OCI-LY7 (cell line): ENCODE measurements at regions not wholly inside any gene's neighbourhood (a gene's known extent, or its start where the extent isn't known, plus 50 kb on each side); places are given as distances from the start of the nearest gene placed in this dataset.

ENCODE experiments used
- BruUV-seq: library from RNA; stranded (reverse); fragments of 400-500 nt; replicated peaks from 2 replicates; lab custom pipeline; 2021; lab: Mats Ljungman, UMichigan
- CTCF ChIA-PET: fragments of 300-600 bp; sonication (Branson Sonifier 250); formaldehyde crosslinking; loops from one replicate; lab custom pipeline; 2022; ENCODE audit warnings: antibody characterized with exemption; ENCODE audit not compliant: unreplicated experiment; lab: Charles Lee
- POLR2A ChIA-PET: fragments of 300-600 bp; sonication (Branson Sonifier 250); formaldehyde crosslinking; loops from one replicate; lab custom pipeline; 2022; ENCODE audit warnings: antibody characterized with exemption; lab: Charles Lee
- DNase-seq: peaks from one replicate; pipeline ENCODE4 v3.0.0-alpha.2; 2015; ENCODE audit warnings: low spot score
- H2AFZ ChIP-seq: fragments of 200-600 bp; sonication (generic), shearing (Covaris generic); 2 replicates; pipeline ENCODE4 v1.6.1; 2014; ENCODE audit warnings: mild to moderate bottlenecking, antibody characterized with exemption, low read length, moderate library complexity
- H3K27ac ChIP-seq: fragments of 200-600 bp; sonication (generic); 2 replicates; pipeline ENCODE4 v1.5.1; 2014; ENCODE audit warnings: mixed run types, low read depth, mild to moderate bottlenecking, moderate library complexity, low read length, inconsistent platforms; ENCODE audit not compliant: poor library complexity, severe bottlenecking
- H3K36me3 ChIP-seq: fragments of 200-600 bp; sonication (generic); 2 replicates; pipeline ENCODE4 v1.6.1; 2014; ENCODE audit warnings: mild to moderate bottlenecking, antibody characterized with exemption, low read length, moderate library complexity, mixed read lengths; ENCODE audit not compliant: insufficient read depth
- H3K4me1 ChIP-seq: fragments of 200-600 bp; sonication (generic); 2 replicates; pipeline ENCODE4 v1.5.1; 2014; ENCODE audit warnings: mild to moderate bottlenecking, low read length; ENCODE audit not compliant: insufficient read depth, poor library complexity, severe bottlenecking
- H3K4me2 ChIP-seq: fragments of 200-600 bp; sonication (generic); 2 replicates; pipeline ENCODE4 v1.6.1; 2014; ENCODE audit warnings: mild to moderate bottlenecking, low read length
- H3K4me3 ChIP-seq: fragments of 200-600 bp; sonication (generic); 2 replicates; pipeline ENCODE4 v1.5.1; 2014; ENCODE audit warnings: mild to moderate bottlenecking, low read depth, low read length; ENCODE audit not compliant: poor library complexity, severe bottlenecking
- H3K79me2 ChIP-seq: fragments of 200-600 bp; sonication (generic); 2 replicates; pipeline ENCODE4 v1.6.1; 2016; ENCODE audit warnings: low read depth, mild to moderate bottlenecking, low read length, moderate library complexity, mixed read lengths; ENCODE audit not compliant: insufficient read depth
- H3K9me2 ChIP-seq: fragments of 200-600 bp; sonication (generic); 2 replicates; pipeline ENCODE4 v1.6.1; 2016; ENCODE audit warnings: mild to moderate bottlenecking, low read length, mixed read lengths; ENCODE audit not compliant: insufficient read depth
- H3K9me3 ChIP-seq: fragments of 200-600 bp; sonication (generic); 2 replicates; pipeline ENCODE4 v1.6.1; 2014; ENCODE audit warnings: mild to moderate bottlenecking, mixed run types, low read length, mixed read lengths
- H4K20me1 ChIP-seq: fragments of 200-600 bp; sonication (generic); 2 replicates; pipeline ENCODE4 v1.6.1; 2014; ENCODE audit warnings: mild to moderate bottlenecking, antibody characterized with exemption, low read length, moderate library complexity, mixed read lengths; ENCODE audit not compliant: insufficient read depth
- CTCF ChIP-seq: fragments of 200-600 bp; sonication (generic); conservative IDR thresholded peaks from 2 replicates; pipeline ENCODE4 v1.5.1; 2014; ENCODE audit warnings: mild to moderate bottlenecking, antibody characterized with exemption, low read length, moderate library complexity, mixed read lengths
- EZH2phosphoT487 ChIP-seq: fragments of 200-600 bp; sonication (generic); IDR thresholded peaks from 2 replicates; pipeline ENCODE4 v1.6.1; 2018; ENCODE audit warnings: low read depth, borderline replicate concordance, mild to moderate bottlenecking, mixed run types, antibody characterized with exemption, low read length, moderate library complexity, mixed read lengths
- intact Hi-C: fragments of 100-400 bp; cut with micrococcal nuclease; formaldehyde crosslinking; loops from one replicate; pipeline ENCODE4 v1.10.0; 2022; ENCODE audit not compliant: unreplicated experiment

- POLR2A ChIA-PET: no interaction called here
- H3K9me3 ChIP-seq: no peaks in the 10 kb centered on the region
- intact Hi-C loops: no loop called here
Measured at GRCh38 chr7:16232273-16232672, 189.1 kb downstream of the CRPPA start.

GRCh38 chr7:16223963-16224707, 197.2 kb downstream of the CRPPA start:
- no peak overlapping the region for H2AFZ ChIP-seq
- no peaks in the 10 kb centered on the region for H3K79me2 ChIP-seq
- H3K9me2 ChIP-seq: no peaks in the 10 kb centered on the region
- no peak overlapping the region for H3K4me2 ChIP-seq
- no TSS peak for BruUV-seq
- H3K27ac ChIP-seq: no peak overlapping the region
- H4K20me1 ChIP-seq: no peaks in the 10 kb centered on the region
- no peaks in the 10 kb centered on the region for H3K9me3 ChIP-seq
- DNase-seq: no peak
- no peaks in the 10 kb centered on the region for H3K36me3 ChIP-seq
- POLR2A ChIA-PET: no interaction called here
- intact Hi-C loops: no loop called here
- no peaks in the 10 kb centered on the region for H3K4me1 ChIP-seq
- TF ChIP-seq EZH2phosphoT487: no peak
- no peak for TF ChIP-seq CTCF
- H3K4me3 ChIP-seq: no peak overlapping the region
- CTCF ChIA-PET: no interaction called here

More at GRCh38 chr7:16232273-16232672, 189.1 kb downstream of the CRPPA start:
- Histone ChIP-seq H3K4me2 (no peak overlapping the region), H3K79me2 (no peaks in the 10 kb centered on the region), H2AFZ (no peak overlapping the region), H3K36me3 (no peaks in the 10 kb centered on the region), H3K27ac (no peak overlapping the region), H3K4me3 (no peak overlapping the region), H3K4me1 (no peaks in the 10 kb centered on the region), H4K20me1 (no peaks in the 10 kb centered on the region), H3K9me2 (no peaks in the 10 kb centered on the region)
- no TSS peak for BruUV-seq
- no peak for TF ChIP-seq CTCF
- no peak for TF ChIP-seq EZH2phosphoT487
- CTCF ChIA-PET: no interaction called here
- DNase-seq: no peak

- H2AFZ ChIP-seq: no peak overlapping the region
Measured at GRCh38 chr7:16212610-16213009, 208.7 kb downstream of the CRPPA start.

More at GRCh38 chr7:16212610-16213009, 208.7 kb downstream of the CRPPA start:
- BruUV-seq: no TSS peak
- Histone ChIP-seq H3K79me2 (no peaks in the 10 kb centered on the region), H3K4me1 (no peaks in the 10 kb centered on the region), H3K9me2 (no peaks in the 10 kb centered on the region), H3K9me3 (no peaks in the 10 kb centered on the region), H3K36me3 (no peaks in the 10 kb centered on the region), H3K27ac (no peak overlapping the region), H3K4me3 (no peak overlapping the region), H4K20me1 (no peaks in the 10 kb centered on the region), H3K4me2 (no peak overlapping the region)
- POLR2A ChIA-PET: interaction anchor here (1.1 kb wide), 1 partner anchor 332 kb away, joined by 3 read pairs; no protein-coding TSS in a partner anchor
- TF ChIP-seq CTCF: no peak
- TF ChIP-seq EZH2phosphoT487: no peak
- intact Hi-C loops: no loop called here
- CTCF ChIA-PET: no interaction called here
- DNase-seq: no peak
